NCI-H2029 (cell line): ENCODE measurements at regions not wholly inside any gene's neighbourhood (a gene's known extent, or its start where the extent isn't known, plus 50 kb on each side); places are given as distances from the start of the nearest gene placed in this dataset.
"Not testable (repeated sequence)": the region's sequence is repeated elsewhere in the genome, so short reads cannot be mapped to it uniquely, and the experiment has no call there.

Experiments
- DNase-seq: peaks from one replicate; lab custom pipeline; 2025; lab: John Stamatoyannopoulos, UW

- DNase-seq: not testable (repeated sequence)
Measured at GRCh38 chr1:117314951-117315350, 52.3 kb upstream of the MAN1A2 start.

- DNase-seq: no peak
Measured at GRCh38 chr1:117313555-117313954, 53.7 kb upstream of the MAN1A2 start.

- DNase-seq: no peak
Measured at GRCh38 chr1:117312453-117313138, 54.7 kb upstream of the MAN1A2 start.

GRCh38 chr1:117308311-117308916, 58.8 kb upstream of the MAN1A2 start:
- no peak for DNase-seq

GRCh38 chr1:117301901-117302300, 65.3 kb upstream of the MAN1A2 start:
- DNase-seq: no peak

GRCh38 chr1:117300183-117300582, 67.1 kb upstream of the MAN1A2 start:
- not testable (repeated sequence) for DNase-seq

GRCh38 chr1:117295001-117295400, 72.2 kb upstream of the MAN1A2 start:
- no peak for DNase-seq

GRCh38 chr1:117290890-117291289, 76.4 kb upstream of the MAN1A2 start:
- no peak for DNase-seq

GRCh38 chr1:117289316-117289870, 77.9 kb upstream of the MAN1A2 start:
- no peak for DNase-seq

GRCh38 chr1:117286562-117286961, 75.8 kb upstream of the VTCN1 start:
- no peak for DNase-seq

- no peak for DNase-seq
Measured at GRCh38 chr1:117286145-117286544, 75.4 kb upstream of the VTCN1 start.

- peak; percentile 22 for DNase-seq
Measured at GRCh38 chr1:117284399-117285215, 73.9 kb upstream of the VTCN1 start.

- DNase-seq: no peak
Measured at GRCh38 chr1:117278531-117278930, 67.8 kb upstream of the VTCN1 start.

GRCh38 chr1:117275055-117275454, 64.3 kb upstream of the VTCN1 start:
- no peak for DNase-seq

- DNase-seq: no peak
Measured at GRCh38 chr1:117271959-117272358, 61.2 kb upstream of the VTCN1 start.

GRCh38 chr1:117271129-117271528, 60.4 kb upstream of the VTCN1 start:
- no peak for DNase-seq

GRCh38 chr1:117270679-117271078, 60.0 kb upstream of the VTCN1 start:
- no peak for DNase-seq

- DNase-seq: no peak
Measured at GRCh38 chr1:117268535-117269455, 58.1 kb upstream of the VTCN1 start.

- DNase-seq: no peak
Measured at GRCh38 chr1:117267232-117267774, 56.6 kb upstream of the VTCN1 start.

- DNase-seq: no peak
Measured at GRCh38 chr1:117262976-117263375, 52.2 kb upstream of the VTCN1 start.

- no peak for DNase-seq
Measured at GRCh38 chr1:117261424-117261785, 50.7 kb upstream of the VTCN1 start.
